Panc1 (cell line): ENCODE measurements at regions not wholly inside any gene's neighbourhood (a gene's known extent, or its start where the extent isn't known, plus 50 kb on each side); places are given as distances from the start of the nearest gene placed in this dataset.

ENCODE experiments used
- ATAC-seq: fragments of 200-7000 bp; cut with Tn5 transposase; 2 replicates; pipeline ENCODE4 v1.9.1; 2020; ENCODE audit warnings: mild to moderate bottlenecking, moderate library complexity
- BruUV-seq: library from RNA; stranded (reverse); fragments of 400-500 nt; replicated peaks from 2 replicates; lab custom pipeline; 2021; lab: Mats Ljungman, UMichigan
- CTCF ChIA-PET: fragments of 300-600 bp; sonication (Branson Sonifier 250); formaldehyde crosslinking; loops from one replicate; lab custom pipeline; 2022; ENCODE audit warnings: antibody characterized with exemption; lab: Charles Lee
- POLR2A ChIA-PET: fragments of 300-600 bp; sonication (Branson Sonifier 250); formaldehyde crosslinking; loops from one replicate; lab custom pipeline; 2022; ENCODE audit warnings: antibody characterized with exemption; lab: Charles Lee
- DNase-seq: peaks from one replicate; pipeline ENCODE4 v3.0.0-alpha.2; 2010; ENCODE audit warnings: low read depth, low spot score
- H3K27ac ChIP-seq: 2 replicates; pipeline ENCODE4 v1.5.1; 2011; ENCODE audit warnings: mild to moderate bottlenecking, low read length, inconsistent platforms
- H3K27me3 ChIP-seq: fragments of 200-500 bp; sonication (Bioruptor generic); 2 replicates; pipeline ENCODE4 v1.6.0; 2014; ENCODE audit warnings: low read length, inconsistent platforms; ENCODE audit not compliant: control insufficient read depth, insufficient read depth
- H3K36me3 ChIP-seq: fragments of 200-500 bp; sonication (Bioruptor generic); 2 replicates; pipeline ENCODE4 v1.5.1; 2014; ENCODE audit warnings: inconsistent platforms, mild to moderate bottlenecking, low read length, moderate library complexity; ENCODE audit not compliant: control insufficient read depth, insufficient read depth
- H3K4me1 ChIP-seq: 2 replicates; pipeline ENCODE4 v1.5.1; 2011; ENCODE audit warnings: inconsistent platforms, mild to moderate bottlenecking, low read length, moderate library complexity; ENCODE audit not compliant: control insufficient read depth, insufficient read depth
- H3K4me3 ChIP-seq, 2 experiments: 2 replicates each; pipeline ENCODE4 v1.5.1; 2011 to 2012; ENCODE audit warnings: low read depth in 2 of 2, low read length in 2 of 2, mild to moderate bottlenecking in 2 of 2, inconsistent platforms in 1 of 2, moderate library complexity in 1 of 2
- H3K9me3 ChIP-seq: fragments of 200-500 bp; sonication (Bioruptor generic); 2 replicates; pipeline ENCODE4 v1.5.1; 2014; ENCODE audit warnings: low read depth, mild to moderate bottlenecking, inconsistent platforms, low read length, moderate library complexity; ENCODE audit not compliant: control insufficient read depth, insufficient read depth
- CTCF ChIP-seq: fragments of 450-650 bp; IDR thresholded peaks from 2 replicates; pipeline ENCODE4 v1.5.1; 2017; ENCODE audit warnings: mild to moderate bottlenecking
- POLR2AphosphoS5 ChIP-seq: IDR thresholded peaks from 2 replicates; pipeline ENCODE4 v1.6.1; 2012; ENCODE audit warnings: mild to moderate bottlenecking, low read depth, low read length, moderate library complexity
- REST ChIP-seq, 2 experiments: IDR thresholded peaks; 2 replicates each; pipeline ENCODE4 v1.6.1; 2011 to 2012; ENCODE audit warnings: low read depth in 2 of 2, control low read depth in 1 of 2, low read length in 1 of 2, mild to moderate bottlenecking in 1 of 2, moderate library complexity in 1 of 2; ENCODE audit not compliant: insufficient read depth in 1 of 2
- SIN3A ChIP-seq: IDR thresholded peaks from 2 replicates; pipeline ENCODE4 v1.6.1; 2012; ENCODE audit warnings: low read depth, mild to moderate bottlenecking, low read length, moderate library complexity, borderline replicate concordance; ENCODE audit not compliant: insufficient read depth
- TCF7L2 ChIP-seq: IDR thresholded peaks from 2 replicates; pipeline ENCODE4 v1.6.1; 2011; ENCODE audit warnings: mild to moderate bottlenecking, low read depth, low read length, inconsistent platforms
- in situ Hi-C: cut with HindIII; loops from 2 replicates; pipeline ENCODE4 v1.10.0; 2016; ENCODE audit warnings: low sequenced_read_pairs, low pct_unique_long_range_greater_than_20kb
- intact Hi-C: fragments of 100-400 bp; cut with micrococcal nuclease; formaldehyde crosslinking; loops from one replicate; pipeline ENCODE4 v1.10.0; 2022; ENCODE audit not compliant: unreplicated experiment

GRCh38 chr1:95409901-95410300 is 175.9 kb downstream of the RWDD3 start:
- no TSS peak for BruUV-seq
- Histone ChIP-seq H3K4me1 (no peaks in the 10 kb centered on the region), H3K27ac (no peak overlapping the region), H3K4me3 (no peak overlapping the region), H3K9me3 (no peaks in the 10 kb centered on the region), H3K27me3 (no peaks in the 10 kb centered on the region), H3K36me3 (no peaks in the 10 kb centered on the region; the same call in 1 of the 2 replicates)
- intact Hi-C loops, result no loop called here
- ATAC-seq (no peak), DNase-seq (no peak)
- POLR2A ChIA-PET, result no interaction called here
- TF ChIP-seq CTCF (no peak), SIN3A (no peak), POLR2AphosphoS5 (no peak), TCF7L2 (no peak), REST (IDR thresholded peaks at IDR 0.05; ENCODE audit: insufficient read depth in 1 of 2, low read depth in 2 of 2, low read length in 1 of 2) (no peak)
- CTCF ChIA-PET, result no interaction called here
- in situ Hi-C loops, result no loop called here

- in situ Hi-C loops (no loop called here), intact Hi-C loops (no loop called here)
- POLR2A ChIA-PET, result no interaction called here
- Histone ChIP-seq H3K36me3 (no peaks in the 10 kb centered on the region), H3K27ac (no peak overlapping the region), H3K4me1 (no peaks in the 10 kb centered on the region), H3K4me3 (no peak overlapping the region), H3K27me3 (no peaks in the 10 kb centered on the region), H3K9me3 (no peaks in the 10 kb centered on the region)
- ATAC-seq (no peak), DNase-seq (no peak)
- BruUV-seq, result no TSS peak
- CTCF ChIA-PET, result no interaction called here
- no peak for TF ChIP-seq REST (IDR thresholded peaks at IDR 0.05; ENCODE audit: insufficient read depth in 1 of 2, low read depth in 2 of 2, low read length in 1 of 2)
- TF ChIP-seq TCF7L2, result no peak
- no peak for TF ChIP-seq CTCF
- no peak for TF ChIP-seq POLR2AphosphoS5
Observed at GRCh38 chr1:95415146-95415545, 181.1 kb downstream of the RWDD3 start.
